Omental fat pad (tissue), 3 donors: ENCODE measurements at regions not wholly inside any gene's neighbourhood (a gene's known extent, or its start where the extent isn't known, plus 50 kb on each side); places are given as distances from the start of the nearest gene placed in this dataset. TPM values are rescaled to one million over a fixed set of nuclear protein-coding genes. Genes with fewer than 3 reads are reported as not detected.

Source experiments
- ATAC-seq: fragments of 150-250 bp; one replicate; pipeline ENCODE4 v1.9.1; 2016; ENCODE audit warnings: mild to moderate bottlenecking, moderate library complexity; ENCODE audit not compliant: low FRiP score
- DNase-seq: peaks from one replicate; pipeline ENCODE4 v3.0.0-alpha.2; 2019; ENCODE audit warnings: low spot score
- CTCF ChIP-seq, 3 donors: fragments of 450-650 bp; IDR thresholded peaks; one replicate each; pipeline ENCODE4 v1.5.1; 2016 to 2017; ENCODE audit warnings: antibody characterized with exemption in 3 of 3, mild to moderate bottlenecking in 3 of 3, moderate library complexity in 2 of 3
- small RNA-seq: library from RNA; depleted of rRNA; stranded (forward); fragments of <200 nt; gene quantifications from one replicate; pipeline ENCODE3, GENCODE V24; 2016

GRCh38 chr4:54793856-54794422 lies 136.2 kb downstream of the KIT start:
- TF ChIP-seq CTCF (IDR thresholded peaks at IDR 0.05): no peak
- ATAC-seq (no peak), DNase-seq (no peak)

Small RNA genes in the stretch of these regions (small RNA-seq; reads per million reads assigned to genes)
- not detected for gene RPL38P3
